ENCODE measurements at regions not wholly inside any gene's neighbourhood (a gene's known extent, or its start where the extent isn't known, plus 50 kb on each side); places are given as distances from the start of the nearest gene placed in this dataset.

- no peak for DNase-seq
Observed at GRCh38 chr20:40203032-40203431, 486.0 kb downstream of the MAFB start.

- no peak for DNase-seq
Observed at GRCh38 chr20:40197691-40198090, 491.3 kb downstream of the MAFB start.

DNA sequence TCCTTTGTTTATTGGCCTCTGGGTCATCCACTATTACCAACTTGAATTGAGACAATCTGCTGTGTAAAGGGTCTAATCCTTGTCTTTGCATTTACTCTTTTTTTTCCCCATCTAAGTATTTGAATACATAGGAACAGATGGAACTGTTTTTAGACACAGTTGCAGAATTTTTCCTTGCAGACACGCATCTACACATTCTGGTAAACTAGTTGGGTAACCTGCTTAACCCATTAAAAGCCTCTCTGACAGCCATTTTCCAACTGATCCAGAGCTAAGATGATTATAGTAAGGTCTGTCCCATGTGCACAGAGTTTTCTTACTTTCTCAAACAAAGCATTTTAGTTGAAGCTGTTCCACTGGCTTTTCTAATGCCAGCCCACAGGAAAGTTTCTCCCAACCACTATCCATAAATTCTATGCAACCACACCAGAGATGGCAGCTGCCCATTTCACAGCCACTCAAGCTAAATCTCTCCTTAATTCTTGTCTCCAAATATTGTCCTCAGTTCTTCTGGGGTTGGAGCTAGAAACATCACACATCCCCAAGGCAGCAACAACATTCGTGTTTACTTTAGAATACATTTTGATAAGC lies 492.1 kb downstream of the MAFB start:
- DNase-seq = no peak

- DNase-seq = no peak
Observed at GRCh38 chr20:40195742-40196141, 493.3 kb downstream of the MAFB start.

DNA sequence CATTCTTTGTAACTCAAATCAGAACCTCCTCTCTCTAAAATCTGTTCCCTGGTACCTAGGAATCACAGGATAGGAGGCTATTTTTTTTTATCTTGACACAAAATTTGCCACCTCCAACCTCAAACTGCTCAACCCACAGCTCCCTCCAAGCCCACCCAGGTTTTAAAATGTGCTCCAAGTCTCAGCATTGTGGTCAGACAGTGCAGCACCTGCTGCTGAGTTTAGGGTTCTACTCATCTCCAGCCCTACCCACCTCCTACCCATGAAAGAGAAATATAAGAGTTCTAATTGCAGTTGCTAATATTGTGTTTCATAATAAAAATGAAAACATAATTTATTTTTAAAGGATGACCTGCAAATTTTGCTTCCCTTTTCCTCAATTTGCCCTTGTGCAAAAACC lies 496.5 kb downstream of the MAFB start:
- DNase-seq = no peak

DNA sequence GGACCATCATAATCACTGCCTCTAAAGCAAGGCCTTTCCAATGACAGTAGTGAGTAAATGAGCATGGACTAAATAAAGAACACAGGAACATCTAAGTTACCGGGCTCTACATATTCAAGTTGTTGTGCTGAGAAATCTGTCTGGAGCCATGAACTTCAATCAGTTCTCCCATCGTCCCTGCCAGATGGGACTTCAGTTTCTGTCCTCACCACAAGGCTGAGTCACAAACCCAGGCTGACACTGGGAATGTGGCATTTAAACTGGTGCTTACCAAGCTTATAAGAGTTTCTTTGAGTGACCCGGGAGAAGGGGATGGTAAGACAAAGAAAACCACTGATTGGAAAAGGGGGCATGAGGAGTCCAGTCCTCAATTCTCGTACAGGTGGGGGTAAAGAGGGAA lies 497.0 kb downstream of the MAFB start:
- DNase-seq = no peak

GRCh38 chr20:40191573-40191972 lies 497.5 kb downstream of the MAFB start:
- no peak for DNase-seq

GRCh38 chr20:40189621-40190020 lies 499.4 kb downstream of the MAFB start:
- no peak for DNase-seq

GRCh38 chr20:40188319-40188718 lies 500.7 kb downstream of the MAFB start:
- no peak for DNase-seq

DNA sequence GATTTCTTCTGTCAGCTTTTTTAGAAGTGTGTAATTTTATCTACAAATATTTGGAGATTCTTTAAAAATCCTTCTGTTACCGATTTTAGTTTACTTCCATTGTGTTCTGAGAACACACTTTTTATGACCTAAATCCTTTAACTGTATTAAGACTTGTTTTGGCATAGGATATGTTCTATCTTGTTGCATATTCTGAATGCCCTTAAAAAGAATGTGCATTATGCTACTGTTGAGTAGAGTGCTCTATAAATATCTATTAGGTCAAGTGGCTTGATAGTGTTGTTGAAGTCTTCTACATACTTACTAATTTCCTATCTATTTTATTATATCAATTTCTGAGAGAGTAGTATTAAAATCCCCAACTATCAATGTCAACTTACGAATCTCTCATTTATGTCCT lies 502.2 kb downstream of the MAFB start:
- no peak for DNase-seq

DNA sequence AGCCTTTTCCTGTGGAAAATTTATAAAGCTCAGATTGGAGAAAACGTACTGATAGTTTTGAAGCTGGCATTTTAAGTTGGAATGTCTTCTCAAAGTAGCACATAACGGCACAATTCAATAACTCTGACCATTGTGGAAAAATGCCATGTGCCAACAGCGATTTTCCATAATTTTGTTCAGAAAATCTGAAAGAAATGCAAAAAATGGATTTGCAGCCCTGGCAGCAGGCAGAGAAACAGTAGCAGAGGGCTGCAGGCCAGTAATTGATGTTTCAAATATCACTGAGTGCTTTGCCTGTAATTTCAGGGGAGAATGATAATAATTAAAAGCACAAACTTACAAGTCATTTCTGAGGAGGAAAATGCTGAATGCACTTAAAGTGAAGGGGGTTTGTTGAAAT lies 507.4 kb downstream of the MAFB start:
- DNase-seq = no peak

GRCh38 chr20:40176098-40176841 lies 512.8 kb downstream of the MAFB start:
- DNase-seq = no peak

GRCh38 chr20:40175296-40175695 lies 513.7 kb downstream of the MAFB start:
- no peak for DNase-seq

- no peak for DNase-seq
Observed at GRCh38 chr20:40173872-40174271, 515.2 kb downstream of the MAFB start.

GRCh38 chr20:40168981-40169620 lies 519.9 kb downstream of the MAFB start:
- DNase-seq = no peak

- no peak for DNase-seq
Observed at GRCh38 chr20:40161391-40161790, 527.6 kb downstream of the MAFB start.

GRCh38 chr20:40160097-40160550 lies 528.9 kb downstream of the MAFB start:
- DNase-seq = peak; percentile 57

- no peak for DNase-seq
Observed at GRCh38 chr20:40159276-40159675, 529.8 kb downstream of the MAFB start.

DNA sequence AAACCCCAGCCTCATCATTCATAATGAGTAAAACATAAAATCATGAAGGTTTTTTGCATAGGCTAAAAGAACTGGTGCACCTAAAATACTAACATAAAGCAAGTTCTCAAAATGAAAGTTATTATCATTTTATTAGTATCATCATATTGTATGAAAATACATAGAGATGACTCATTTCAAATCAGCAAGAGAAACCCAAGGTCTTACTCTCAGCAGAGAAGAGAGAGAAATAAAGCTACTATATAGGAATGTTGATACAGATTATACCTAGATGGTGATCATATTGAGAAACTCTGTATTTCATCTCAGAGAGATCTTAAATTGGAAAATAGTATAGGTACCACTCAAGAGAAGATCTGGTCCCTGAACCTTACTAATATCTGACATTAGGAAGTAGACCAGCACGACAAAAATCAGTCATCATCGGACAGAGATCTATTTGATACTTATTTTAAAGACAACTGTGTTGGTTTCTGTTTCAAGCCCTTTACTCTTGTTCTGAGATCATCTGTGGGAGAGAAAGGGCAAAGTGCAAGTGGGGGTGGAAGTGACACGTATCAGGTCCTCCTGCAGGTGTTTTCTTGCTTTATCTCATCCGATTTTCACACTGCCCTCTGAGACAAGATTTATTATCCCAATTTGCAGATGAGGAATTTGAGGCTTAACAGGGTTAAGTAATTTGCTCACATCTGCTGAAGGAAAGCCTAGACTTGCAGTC lies 532.3 kb downstream of the MAFB start:
- DNase-seq = no peak

- no peak for DNase-seq
Observed at GRCh38 chr20:40154514-40154913, 534.5 kb downstream of the MAFB start.

- no peak for DNase-seq
Observed at GRCh38 chr20:40148886-40149285, 540.1 kb downstream of the MAFB start.

DNA sequence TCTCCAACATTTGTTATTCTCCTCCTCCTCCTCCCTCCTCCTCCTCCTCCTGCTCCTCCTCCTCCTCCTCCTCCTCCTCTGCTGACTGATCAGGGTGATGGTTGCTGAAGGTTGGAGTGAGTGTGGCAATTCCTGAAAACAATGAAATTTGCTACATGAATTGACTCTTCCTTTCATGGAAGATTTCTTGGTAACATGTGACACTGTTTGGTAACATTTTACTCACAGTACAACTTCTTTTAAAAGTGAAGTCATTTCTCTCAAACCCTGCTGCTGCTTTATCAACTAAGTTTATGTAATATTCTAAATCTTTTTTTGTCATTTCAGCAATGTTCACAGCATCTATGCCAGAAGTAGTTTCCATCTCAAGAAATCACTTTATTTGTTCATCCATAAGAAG lies 543.0 kb downstream of the MAFB start:
- no peak for DNase-seq

DNA sequence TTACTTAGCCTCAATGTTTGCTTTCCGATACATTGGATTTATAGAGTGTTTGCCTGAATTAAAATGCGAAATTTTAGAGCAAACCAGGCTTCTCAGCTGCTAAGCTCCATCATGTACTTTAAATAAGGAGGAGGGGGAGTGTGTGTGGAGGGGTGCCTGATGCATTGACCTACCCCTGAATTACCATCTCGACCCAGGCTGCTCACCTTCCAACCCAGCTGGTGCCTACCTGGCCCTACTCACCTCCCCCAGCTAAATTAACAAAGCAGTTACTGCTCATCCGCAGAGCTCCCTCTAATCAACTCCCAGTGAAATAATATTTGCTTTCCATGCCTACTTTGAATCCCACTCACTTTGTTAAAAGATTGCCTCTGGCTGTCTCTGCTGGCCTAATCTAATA lies 544.5 kb downstream of the MAFB start:
- DNase-seq = no peak

GRCh38 chr20:40134176-40134575 lies 554.9 kb downstream of the MAFB start:
- DNase-seq = no peak
